ENCODE measurements at regions not wholly inside any gene's neighbourhood (a gene's known extent, or its start where the extent isn't known, plus 50 kb on each side); places are given as distances from the start of the nearest gene placed in this dataset.

GRCh38 chr13:67623630-67624029, 393.5 kb upstream of the PCDH9 start:
- Mint-ChIP-seq H3K27ac (no peak overlapping the region), H3K4me3 (no peak overlapping the region), H3K9me3 (ENCODE audit: insufficient read depth) (peaks cover 27% of the 10 kb centered on the region), H3K27me3 (ENCODE audit: low read depth) (no peaks in the 10 kb centered on the region), H3K4me1 (ENCODE audit: low read depth) (no peaks in the 10 kb centered on the region), H3K36me3 (ENCODE audit: low read depth) (no peaks in the 10 kb centered on the region)
- DNase-seq, result no peak
- ChIA-PET POLR2A (no interaction called here), CTCF (no interaction called here)
- ATAC-seq, result no peak

DNA sequence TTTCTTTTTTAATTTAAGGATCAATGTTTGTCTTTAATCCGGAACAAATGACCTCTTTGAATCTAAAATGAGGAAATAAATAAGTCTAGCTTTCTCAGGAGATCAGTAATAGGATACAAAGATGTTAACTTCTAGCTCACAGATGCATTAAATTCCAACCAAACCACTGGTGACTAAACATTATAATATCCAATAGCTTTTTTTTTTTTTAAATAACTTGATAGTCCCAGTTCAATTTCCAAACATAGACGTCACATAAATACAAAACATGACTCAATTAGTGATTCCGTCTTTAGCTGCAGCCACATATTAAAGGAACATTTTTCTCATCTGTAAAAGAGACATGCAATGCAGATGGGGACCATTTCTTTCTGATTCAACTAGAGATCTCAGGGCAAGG, 390.5 kb upstream of the PCDH9 start:
- DNase-seq (no peak), ATAC-seq (no peak)
- no peak overlapping the region for H3K4me3 Mint-ChIP-seq
- ChIA-PET CTCF (no interaction called here), POLR2A (no interaction called here)
- H3K36me3 Mint-ChIP-seq (ENCODE audit: low read depth), result no peaks in the 10 kb centered on the region
- H3K4me1 Mint-ChIP-seq (ENCODE audit: low read depth), result no peaks in the 10 kb centered on the region
- no peaks in the 10 kb centered on the region for H3K27me3 Mint-ChIP-seq (ENCODE audit: low read depth)
- H3K27ac Mint-ChIP-seq, result no peak overlapping the region
- peaks cover 16% of the 10 kb centered on the region for H3K9me3 Mint-ChIP-seq (ENCODE audit: insufficient read depth)

DNA sequence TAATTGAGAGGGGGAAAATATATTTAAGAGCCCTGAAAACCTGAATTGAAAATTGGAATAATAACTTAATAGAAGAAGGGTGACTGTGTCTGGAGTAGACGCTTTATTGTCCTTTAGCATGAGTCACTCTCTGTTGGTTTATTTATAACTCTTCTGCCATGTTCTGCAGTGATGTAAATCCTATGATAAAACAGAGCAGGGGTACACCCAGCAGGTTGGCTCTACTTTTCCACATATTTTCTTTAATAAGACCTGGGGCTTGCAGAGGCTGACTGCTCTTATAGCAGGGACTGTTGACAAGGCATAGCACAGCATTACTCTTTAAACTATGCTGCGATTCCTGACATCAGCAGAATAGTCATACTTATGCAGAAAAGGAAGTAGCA, 389.9 kb upstream of the PCDH9 start:
- ChIA-PET POLR2A (no interaction called here), CTCF (no interaction called here)
- no peak overlapping the region for H3K27ac Mint-ChIP-seq
- H3K4me3 Mint-ChIP-seq, result no peak overlapping the region
- peaks cover 17% of the 10 kb centered on the region for H3K9me3 Mint-ChIP-seq (ENCODE audit: insufficient read depth)
- H3K36me3 Mint-ChIP-seq (ENCODE audit: low read depth), result no peaks in the 10 kb centered on the region
- no peaks in the 10 kb centered on the region for H3K27me3 Mint-ChIP-seq (ENCODE audit: low read depth)
- ATAC-seq, result no peak
- H3K4me1 Mint-ChIP-seq (ENCODE audit: low read depth), result no peaks in the 10 kb centered on the region
- DNase-seq, result no peak

GRCh38 chr13:67619351-67619994, 389.3 kb upstream of the PCDH9 start:
- Mint-ChIP-seq H3K4me1 (ENCODE audit: low read depth) (no peaks in the 10 kb centered on the region), H3K4me3 (no peak overlapping the region), H3K27me3 (ENCODE audit: low read depth) (no peaks in the 10 kb centered on the region), H3K36me3 (ENCODE audit: low read depth) (no peaks in the 10 kb centered on the region), H3K27ac (no peak overlapping the region), H3K9me3 (ENCODE audit: insufficient read depth) (peaks cover 17% of the 10 kb centered on the region)
- ATAC-seq (no peak), DNase-seq (no peak)
- POLR2A ChIA-PET, result no interaction called here
- CTCF ChIA-PET, result no interaction called here

GRCh38 chr13:67614579-67614978, 384.4 kb upstream of the PCDH9 start:
- no peaks in the 10 kb centered on the region for H3K27me3 Mint-ChIP-seq (ENCODE audit: low read depth)
- H3K9me3 Mint-ChIP-seq (ENCODE audit: insufficient read depth), result peaks cover 4% of the 10 kb centered on the region

GRCh38 chr13:67614013-67614412, 383.9 kb upstream of the PCDH9 start:
- no peak for DNase-seq
- Mint-ChIP-seq H3K4me3 (no peak overlapping the region), H3K4me1 (ENCODE audit: low read depth) (no peaks in the 10 kb centered on the region), H3K9me3 (ENCODE audit: insufficient read depth) (peaks cover 4% of the 10 kb centered on the region), H3K36me3 (ENCODE audit: low read depth) (no peaks in the 10 kb centered on the region), H3K27me3 (ENCODE audit: low read depth) (no peaks in the 10 kb centered on the region), H3K27ac (no peak overlapping the region)
- ChIA-PET POLR2A (no interaction called here), CTCF (no interaction called here)
- ATAC-seq, result no peak

More at GRCh38 chr13:67614579-67614978, 384.4 kb upstream of the PCDH9 start:
- ATAC-seq, result no peak
- no peaks in the 10 kb centered on the region for H3K36me3 Mint-ChIP-seq (ENCODE audit: low read depth)
- ChIA-PET POLR2A (no interaction called here), CTCF (no interaction called here)
- no peak overlapping the region for H3K27ac Mint-ChIP-seq
- H3K4me1 Mint-ChIP-seq (ENCODE audit: low read depth), result no peaks in the 10 kb centered on the region
- no peak overlapping the region for H3K4me3 Mint-ChIP-seq
- no peak for DNase-seq

GRCh38 chr13:67588607-67589006, 358.5 kb upstream of the PCDH9 start:
- no peak overlapping the region for H3K4me3 Mint-ChIP-seq
- DNase-seq (no peak), ATAC-seq (no peak)
- no peaks in the 10 kb centered on the region for H3K36me3 Mint-ChIP-seq (ENCODE audit: low read depth)
- H3K27me3 Mint-ChIP-seq (ENCODE audit: low read depth), result no peaks in the 10 kb centered on the region
- peaks cover 15% of the 10 kb centered on the region for H3K9me3 Mint-ChIP-seq (ENCODE audit: insufficient read depth)
- no peaks in the 10 kb centered on the region for H3K4me1 Mint-ChIP-seq (ENCODE audit: low read depth)
- ChIA-PET POLR2A (no interaction called here), CTCF (no interaction called here)
- no peak overlapping the region for H3K27ac Mint-ChIP-seq

- H3K9me3 Mint-ChIP-seq (ENCODE audit: insufficient read depth), result peaks cover 14% of the 10 kb centered on the region
- no peak overlapping the region for H3K27ac Mint-ChIP-seq
- H3K4me1 Mint-ChIP-seq (ENCODE audit: low read depth), result no peaks in the 10 kb centered on the region
- CTCF ChIA-PET, result no interaction called here
- H3K36me3 Mint-ChIP-seq (ENCODE audit: low read depth), result no peaks in the 10 kb centered on the region
- DNase-seq (no peak), ATAC-seq (no peak)
- POLR2A ChIA-PET, result no interaction called here
- H3K4me3 Mint-ChIP-seq, result no peak overlapping the region
- no peaks in the 10 kb centered on the region for H3K27me3 Mint-ChIP-seq (ENCODE audit: low read depth)
These were observed 347.2 kb upstream of the PCDH9 start for GRCh38 chr13:67577361-67577760.

- no peak for DNase-seq
- no peaks in the 10 kb centered on the region for H3K4me1 Mint-ChIP-seq (ENCODE audit: low read depth)
- ATAC-seq, result no peak
- no peaks in the 10 kb centered on the region for H3K36me3 Mint-ChIP-seq (ENCODE audit: low read depth)
- H3K27ac Mint-ChIP-seq, result no peak overlapping the region
- no peaks in the 10 kb centered on the region for H3K27me3 Mint-ChIP-seq (ENCODE audit: low read depth)
- peaks cover 16% of the 10 kb centered on the region for H3K9me3 Mint-ChIP-seq (ENCODE audit: insufficient read depth)
- CTCF ChIA-PET, result no interaction called here
- no peak overlapping the region for H3K4me3 Mint-ChIP-seq
- POLR2A ChIA-PET, result no interaction called here
These were observed 344.4 kb upstream of the PCDH9 start for GRCh38 chr13:67574320-67575233.

DNA sequence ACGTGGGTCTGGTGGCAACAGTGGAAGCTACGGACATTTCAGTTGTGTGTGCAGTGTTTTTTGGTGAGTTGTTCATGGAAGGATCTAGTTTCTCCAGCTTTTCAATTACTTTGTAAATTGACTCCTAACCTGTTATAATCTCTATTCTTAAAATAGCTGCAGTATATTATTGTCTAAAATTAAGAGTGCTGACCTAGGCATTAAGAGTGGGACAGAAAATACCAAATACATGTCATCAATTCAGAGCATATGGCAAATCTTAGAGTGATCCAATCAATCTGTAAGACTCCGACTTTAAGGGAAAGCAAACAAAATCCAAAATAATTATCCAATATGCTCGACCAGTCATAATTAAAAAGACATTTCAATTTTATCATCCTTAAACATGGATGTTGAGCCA, 338.1 kb upstream of the PCDH9 start:
- Mint-ChIP-seq H3K4me3 (no peak overlapping the region), H3K9me3 (ENCODE audit: insufficient read depth) (peaks cover 10% of the 10 kb centered on the region), H3K27me3 (ENCODE audit: low read depth) (no peaks in the 10 kb centered on the region), H3K4me1 (ENCODE audit: low read depth) (no peaks in the 10 kb centered on the region), H3K27ac (no peak overlapping the region), H3K36me3 (ENCODE audit: low read depth) (no peaks in the 10 kb centered on the region)
- ATAC-seq, result no peak
- CTCF ChIA-PET, result no interaction called here
- DNase-seq, result no peak
- POLR2A ChIA-PET, result no interaction called here

DNA sequence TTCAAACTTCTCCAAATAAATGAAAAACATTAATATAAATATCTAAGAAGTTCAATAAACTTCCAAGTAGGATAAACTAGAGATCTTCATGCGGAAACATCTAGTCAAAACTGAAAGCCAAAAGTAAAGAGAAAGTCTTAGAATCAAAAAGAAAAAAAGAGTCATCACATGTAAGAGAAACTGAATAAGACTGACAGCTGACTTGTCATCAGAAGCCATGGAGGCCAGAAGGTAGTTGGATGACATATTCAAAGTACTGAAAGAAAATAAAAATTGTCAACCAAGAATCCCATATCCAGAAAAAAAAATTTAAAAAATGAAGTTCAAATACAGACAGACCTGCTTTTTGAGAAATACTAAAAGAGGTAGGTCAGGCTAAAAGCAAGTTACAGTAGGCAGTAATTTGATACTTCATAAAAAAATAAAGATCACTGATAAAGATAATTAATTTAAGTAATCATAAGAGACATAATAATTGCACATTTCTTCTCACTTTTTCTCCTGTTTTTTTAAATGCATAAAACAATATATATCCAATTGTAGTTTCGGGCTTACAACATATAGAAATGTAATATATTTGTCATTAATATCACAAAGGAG, 327.6 kb upstream of the PCDH9 start:
- H3K36me3 Mint-ChIP-seq (ENCODE audit: low read depth), result no peaks in the 10 kb centered on the region
- CTCF ChIA-PET, result no interaction called here

GRCh38 chr13:67557118-67557517, 327.0 kb upstream of the PCDH9 start:
- Mint-ChIP-seq H3K36me3 (ENCODE audit: low read depth) (no peaks in the 10 kb centered on the region), H3K4me3 (no peak overlapping the region), H3K9me3 (ENCODE audit: insufficient read depth) (peaks cover 23% of the 10 kb centered on the region), H3K27ac (no peak overlapping the region), H3K27me3 (ENCODE audit: low read depth) (no peaks in the 10 kb centered on the region), H3K4me1 (ENCODE audit: low read depth) (no peaks in the 10 kb centered on the region)
- ChIA-PET POLR2A (no interaction called here), CTCF (no interaction called here)
- ATAC-seq (no peak), DNase-seq (no peak)

More for the DNA sequence above, 327.6 kb upstream of the PCDH9 start:
- Mint-ChIP-seq H3K9me3 (ENCODE audit: insufficient read depth) (peaks cover 23% of the 10 kb centered on the region), H3K4me1 (ENCODE audit: low read depth) (no peaks in the 10 kb centered on the region), H3K27me3 (ENCODE audit: low read depth) (no peaks in the 10 kb centered on the region), H3K27ac (no peak overlapping the region), H3K4me3 (no peak overlapping the region)
- POLR2A ChIA-PET, result no interaction called here
- no peak for DNase-seq
- no peak for ATAC-seq
